ENCODE measurements at regions not wholly inside any gene's neighbourhood (a gene's known extent, or its start where the extent isn't known, plus 50 kb on each side); places are given as distances from the start of the nearest gene placed in this dataset.

- no peak for DNase-seq
- no peaks in the 10 kb centered on the region for H3K4me1 ChIP-seq
- no peak for ATAC-seq
- no peaks in the 10 kb centered on the region for H3K36me3 ChIP-seq (ENCODE audit: insufficient read depth in 1 of 2, low read depth in 1 of 2)
- TF ChIP-seq CTCF (IDR thresholded peaks at IDR 0.05) = no peak
- no peak overlapping the region for H3K27ac ChIP-seq
- H3K27me3 ChIP-seq (ENCODE audit: insufficient read depth in 3 of 3, low read length in 2 of 3) = no peaks in the 10 kb centered on the region
- intact Hi-C loops (cut with DNase I) = no loop called here
- WGBS, 3 donors = 16 to 20% (median 19%) methylated on average over 5 of the region's 5 CpGs
- no peaks in the 10 kb centered on the region for H3K9me3 ChIP-seq
- no peak overlapping the region for H3K4me3 ChIP-seq
These were observed 1149.6 kb downstream of the IGSF11 start for GRCh38 chr3:117885011-117885441.

GRCh38 chr3:117886147-117886546 lies 1148.5 kb downstream of the IGSF11 start:
- no peaks in the 10 kb centered on the region for H3K36me3 ChIP-seq (ENCODE audit: insufficient read depth in 1 of 2, low read depth in 1 of 2)
- TF ChIP-seq CTCF (IDR thresholded peaks at IDR 0.05) = no peak
- intact Hi-C loops (cut with DNase I) = no loop called here
- H3K27ac ChIP-seq = no peak overlapping the region
- no peaks in the 10 kb centered on the region for H3K4me1 ChIP-seq
- ATAC-seq (no peak), DNase-seq (no peak)
- H3K9me3 ChIP-seq = no peaks in the 10 kb centered on the region
- H3K4me3 ChIP-seq = no peak overlapping the region
- WGBS, 3 donors = 50 to 69% (median 50%) methylated on average over 3 of the region's 3 CpGs
- no peaks in the 10 kb centered on the region for H3K27me3 ChIP-seq (ENCODE audit: insufficient read depth in 3 of 3, low read length in 2 of 3)

GRCh38 chr3:117887031-117887430 lies 1147.6 kb downstream of the IGSF11 start:
- no peaks in the 10 kb centered on the region for H3K36me3 ChIP-seq (ENCODE audit: insufficient read depth in 1 of 2, low read depth in 1 of 2)
- ATAC-seq (no peak), DNase-seq (no peak)
- 72 to 80% (median 78%) methylated on average over 3 of the region's 3 CpGs for WGBS, 3 donors
- intact Hi-C loops (cut with DNase I) = no loop called here
- H3K9me3 ChIP-seq = no peaks in the 10 kb centered on the region
- TF ChIP-seq CTCF (IDR thresholded peaks at IDR 0.05) = no peak
- no peaks in the 10 kb centered on the region for H3K4me1 ChIP-seq
- no peaks in the 10 kb centered on the region for H3K27me3 ChIP-seq (ENCODE audit: insufficient read depth in 3 of 3, low read length in 2 of 3)
- no peak overlapping the region for H3K4me3 ChIP-seq
- H3K27ac ChIP-seq = no peak overlapping the region

- no peak for TF ChIP-seq CTCF (IDR thresholded peaks at IDR 0.05)
- Histone ChIP-seq H3K4me3 (no peak overlapping the region), H3K27ac (no peak overlapping the region), H3K9me3 (no peaks in the 10 kb centered on the region), H3K4me1 (no peaks in the 10 kb centered on the region), H3K27me3 (ENCODE audit: insufficient read depth in 3 of 3, low read length in 2 of 3) (no peaks in the 10 kb centered on the region), H3K36me3 (ENCODE audit: insufficient read depth in 1 of 2, low read depth in 1 of 2) (no peaks in the 10 kb centered on the region)
- DNase-seq (no peak), ATAC-seq (no peak)
- intact Hi-C loops (cut with DNase I) = no loop called here
- WGBS, 3 donors = 49 to 53% (median 50%) methylated on average over 4 of the region's 4 CpGs
These were observed 1146.7 kb downstream of the IGSF11 start for GRCh38 chr3:117887901-117888300.

- Histone ChIP-seq H3K4me1 (no peaks in the 10 kb centered on the region), H3K36me3 (ENCODE audit: insufficient read depth in 1 of 2, low read depth in 1 of 2) (no peaks in the 10 kb centered on the region), H3K27ac (no peak overlapping the region), H3K4me3 (no peak overlapping the region), H3K27me3 (ENCODE audit: insufficient read depth in 3 of 3, low read length in 2 of 3) (no peaks in the 10 kb centered on the region), H3K9me3 (no peaks in the 10 kb centered on the region)
- WGBS, 3 donors = 54 to 69% (median 64%) methylated on average over 3 of the region's 3 CpGs
- intact Hi-C loops (cut with DNase I) = no loop called here
- no peak for ATAC-seq
- DNase-seq = no peak
- no peak for TF ChIP-seq CTCF (IDR thresholded peaks at IDR 0.05)
These were observed 1142.2 kb downstream of the IGSF11 start for GRCh38 chr3:117892431-117892841.
